GM20000 (cell line): ENCODE measurements at regions not wholly inside any gene's neighbourhood (a gene's known extent, or its start where the extent isn't known, plus 50 kb on each side); places are given as distances from the start of the nearest gene placed in this dataset.
"Not testable (repeated sequence)": the region's sequence is repeated elsewhere in the genome, so short reads cannot be mapped to it uniquely, and the experiment has no call there.

Source experiments
- DNase-seq: peaks from one replicate; pipeline ENCODE4 v3.0.0; 2012; ENCODE audit warnings: low spot score
- TF ChIP-seq, protein P1 (sequence below): IDR thresholded peaks from 2 replicates; pipeline ENCODE4 v1.5.1; 2012; ENCODE audit warnings: mild to moderate bottlenecking, control low read depth; ENCODE audit errors: extremely low read depth, missing control alignments

- TF ChIP-seq, protein P1, sequence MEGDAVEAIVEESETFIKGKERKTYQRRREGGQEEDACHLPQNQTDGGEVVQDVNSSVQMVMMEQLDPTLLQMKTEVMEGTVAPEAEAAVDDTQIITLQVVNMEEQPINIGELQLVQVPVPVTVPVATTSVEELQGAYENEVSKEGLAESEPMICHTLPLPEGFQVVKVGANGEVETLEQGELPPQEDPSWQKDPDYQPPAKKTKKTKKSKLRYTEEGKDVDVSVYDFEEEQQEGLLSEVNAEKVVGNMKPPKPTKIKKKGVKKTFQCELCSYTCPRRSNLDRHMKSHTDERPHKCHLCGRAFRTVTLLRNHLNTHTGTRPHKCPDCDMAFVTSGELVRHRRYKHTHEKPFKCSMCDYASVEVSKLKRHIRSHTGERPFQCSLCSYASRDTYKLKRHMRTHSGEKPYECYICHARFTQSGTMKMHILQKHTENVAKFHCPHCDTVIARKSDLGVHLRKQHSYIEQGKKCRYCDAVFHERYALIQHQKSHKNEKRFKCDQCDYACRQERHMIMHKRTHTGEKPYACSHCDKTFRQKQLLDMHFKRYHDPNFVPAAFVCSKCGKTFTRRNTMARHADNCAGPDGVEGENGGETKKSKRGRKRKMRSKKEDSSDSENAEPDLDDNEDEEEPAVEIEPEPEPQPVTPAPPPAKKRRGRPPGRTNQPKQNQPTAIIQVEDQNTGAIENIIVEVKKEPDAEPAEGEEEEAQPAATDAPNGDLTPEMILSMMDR = no peak
- DNase-seq = no peak
Observed at GRCh38 chr10:52578871-52579405, 193.6 kb downstream of the MBL2 start.

DNA sequence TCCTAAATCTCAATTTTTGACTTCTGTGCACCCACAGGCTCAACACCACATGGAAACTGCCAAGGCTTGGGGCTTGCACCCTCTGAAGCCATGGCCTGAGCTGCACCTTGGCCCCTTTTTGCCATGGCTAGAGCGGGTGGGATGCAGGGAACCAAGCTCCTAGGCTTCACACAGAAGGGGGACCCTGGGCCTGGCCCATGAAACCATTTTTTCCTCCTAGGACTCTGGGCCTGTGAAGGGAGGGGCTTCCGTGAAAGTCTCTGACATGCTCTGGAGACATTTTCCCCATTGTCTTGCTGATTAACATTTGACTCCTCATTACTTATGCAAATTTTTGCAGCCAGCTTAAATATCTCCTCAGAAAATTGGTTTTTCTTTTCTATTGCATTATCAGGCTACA, 190.9 kb downstream of the MBL2 start:
- DNase-seq = not testable (repeated sequence)

GRCh38 chr10:52583336-52583735, 189.2 kb downstream of the MBL2 start:
- DNase-seq = no peak
- TF ChIP-seq, protein P1 = no peak

- TF ChIP-seq, protein P1 = no peak
Observed at GRCh38 chr10:52586710-52587109, 185.9 kb downstream of the MBL2 start.

DNA sequence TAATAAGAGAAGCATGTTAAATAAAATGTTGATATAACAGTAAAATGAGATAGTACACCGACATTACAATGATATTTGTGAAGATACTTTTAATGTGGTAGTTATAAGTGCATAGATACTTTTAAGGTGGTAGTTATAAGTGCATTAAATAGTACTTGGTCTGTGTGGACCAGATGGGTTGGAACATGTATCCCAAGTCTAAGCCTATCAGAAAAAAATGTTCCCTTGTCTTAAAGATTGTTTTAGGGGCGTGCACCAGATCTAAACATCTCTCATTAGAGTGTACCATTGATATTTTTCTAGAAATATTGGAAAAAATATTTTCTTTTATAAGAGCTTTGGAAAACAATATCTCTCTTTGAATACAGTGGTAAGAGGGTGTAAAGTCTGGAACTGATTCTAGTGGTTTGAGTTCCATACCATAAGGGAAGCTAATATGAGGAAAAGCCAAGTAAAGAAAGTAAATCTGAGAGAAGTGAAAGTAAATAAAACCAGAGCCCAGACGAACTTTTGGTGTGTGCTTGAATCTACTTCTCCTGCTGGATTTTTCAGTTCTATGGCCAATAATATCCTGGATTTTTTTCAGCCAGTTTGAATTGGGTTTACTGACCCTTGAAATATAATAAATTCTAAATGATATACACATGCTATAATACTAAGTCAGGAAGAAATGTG, 175.3 kb downstream of the MBL2 start:
- DNase-seq = no peak
- TF ChIP-seq, protein P1 = no peak

More at GRCh38 chr10:52586710-52587109, 185.9 kb downstream of the MBL2 start:
- no peak for DNase-seq

- TF ChIP-seq, protein P1 = no peak
- no peak for DNase-seq
Observed at GRCh38 chr10:52598936-52599335, 173.6 kb downstream of the MBL2 start.

- TF ChIP-seq, protein P1 = no peak
- DNase-seq = no peak
Observed at GRCh38 chr10:52599551-52600200, 172.9 kb downstream of the MBL2 start.

DNA sequence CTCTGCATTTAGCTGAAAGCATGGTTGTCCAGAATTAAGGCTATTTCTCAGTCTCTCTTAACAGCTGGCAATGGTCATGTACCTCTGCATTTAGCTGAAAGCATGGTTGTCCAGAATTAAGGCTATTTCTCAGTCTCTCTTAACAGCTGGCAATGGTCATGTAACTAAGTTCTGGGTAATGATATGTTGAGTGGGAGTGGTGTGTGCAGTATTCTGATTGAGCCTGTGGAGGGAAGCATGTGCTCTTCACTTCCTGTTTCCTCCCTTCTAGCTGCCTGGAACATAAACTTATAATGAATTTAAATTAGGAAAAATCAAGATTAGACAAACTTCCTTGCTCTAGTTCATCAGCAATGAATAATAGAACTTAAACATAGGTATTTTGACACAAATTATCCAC, 168.5 kb downstream of the MBL2 start:
- not testable (repeated sequence) for DNase-seq
